OCI-LY7 (cell line): ENCODE measurements at regions not wholly inside any gene's neighbourhood (a gene's known extent, or its start where the extent isn't known, plus 50 kb on each side); places are given as distances from the start of the nearest gene placed in this dataset.

Experiments used
- EZH2phosphoT487 ChIP-seq: fragments of 200-600 bp; sonication (generic); IDR thresholded peaks from 2 replicates; pipeline ENCODE4 v1.6.1; 2018; ENCODE audit warnings: low read depth, borderline replicate concordance, mild to moderate bottlenecking, mixed run types, antibody characterized with exemption, low read length, moderate library complexity, mixed read lengths
- TF ChIP-seq, protein P1 (sequence below): fragments of 200-600 bp; sonication (generic); conservative IDR thresholded peaks from 2 replicates; pipeline ENCODE4 v1.5.1; 2014; ENCODE audit warnings: mild to moderate bottlenecking, antibody characterized with exemption, low read length, moderate library complexity, mixed read lengths

DNA sequence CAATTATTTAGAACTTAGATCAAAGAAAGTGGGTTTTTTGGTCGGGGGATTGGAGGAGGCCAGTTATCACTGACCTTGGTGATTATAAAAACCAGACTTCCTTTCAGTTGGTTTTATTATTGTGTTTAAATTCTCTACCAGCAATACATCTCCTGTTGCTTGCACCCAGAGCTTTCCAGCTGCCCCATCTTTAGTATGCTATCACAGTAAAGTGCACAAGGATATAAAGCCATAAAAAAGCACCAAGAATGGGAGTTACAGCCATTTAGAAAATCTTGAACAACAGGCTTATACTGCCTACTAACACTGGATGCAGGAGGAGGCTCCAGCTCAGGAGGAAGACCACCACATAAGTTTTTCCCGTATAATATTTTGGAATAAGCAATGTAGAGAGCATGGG, 148.7 kb upstream of the OSR1 start:
- TF ChIP-seq, protein P1, sequence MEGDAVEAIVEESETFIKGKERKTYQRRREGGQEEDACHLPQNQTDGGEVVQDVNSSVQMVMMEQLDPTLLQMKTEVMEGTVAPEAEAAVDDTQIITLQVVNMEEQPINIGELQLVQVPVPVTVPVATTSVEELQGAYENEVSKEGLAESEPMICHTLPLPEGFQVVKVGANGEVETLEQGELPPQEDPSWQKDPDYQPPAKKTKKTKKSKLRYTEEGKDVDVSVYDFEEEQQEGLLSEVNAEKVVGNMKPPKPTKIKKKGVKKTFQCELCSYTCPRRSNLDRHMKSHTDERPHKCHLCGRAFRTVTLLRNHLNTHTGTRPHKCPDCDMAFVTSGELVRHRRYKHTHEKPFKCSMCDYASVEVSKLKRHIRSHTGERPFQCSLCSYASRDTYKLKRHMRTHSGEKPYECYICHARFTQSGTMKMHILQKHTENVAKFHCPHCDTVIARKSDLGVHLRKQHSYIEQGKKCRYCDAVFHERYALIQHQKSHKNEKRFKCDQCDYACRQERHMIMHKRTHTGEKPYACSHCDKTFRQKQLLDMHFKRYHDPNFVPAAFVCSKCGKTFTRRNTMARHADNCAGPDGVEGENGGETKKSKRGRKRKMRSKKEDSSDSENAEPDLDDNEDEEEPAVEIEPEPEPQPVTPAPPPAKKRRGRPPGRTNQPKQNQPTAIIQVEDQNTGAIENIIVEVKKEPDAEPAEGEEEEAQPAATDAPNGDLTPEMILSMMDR = no peak
- no peak for TF ChIP-seq EZH2phosphoT487
